Upper lobe of left lung (tissue), 6 donors: ENCODE measurements at regions not wholly inside any gene's neighbourhood (a gene's known extent, or its start where the extent isn't known, plus 50 kb on each side); places are given as distances from the start of the nearest gene placed in this dataset.
"Not testable (repeated sequence)": the region's sequence is repeated elsewhere in the genome, so short reads cannot be mapped to it uniquely, and the experiment has no call there.

Source experiments
- ATAC-seq, 2 donors: fragments of 200-7000 bp; cut with Tn5 transposase; one replicate each; pipeline ENCODE4 v1.9.1; 2022; ENCODE audit warnings: mild to moderate bottlenecking in 2 of 2, moderate library complexity in 2 of 2; ENCODE audit not compliant: low FRiP score in 2 of 2
- DNase-seq, 2 donors: peaks; one replicate each; pipeline ENCODE4 v3.0.0-alpha.2; 2019 to 2020
- H3K27ac ChIP-seq, 4 donors: fragments of 200-600 bp; sonication (generic); one replicate each; pipeline ENCODE4 v1.5.1; 2016 to 2019
- H3K27me3 ChIP-seq, 4 donors: fragments of 200-600 bp; sonication (generic); one replicate each; pipeline ENCODE4 v1.5.1; 2017 to 2019
- H3K36me3 ChIP-seq, 4 donors: fragments of 200-600 bp; sonication (generic); one replicate each; pipeline ENCODE4 v1.5.1; 2016 to 2019
- H3K4me1 ChIP-seq, 4 donors: fragments of 200-600 bp; sonication (generic); one replicate each; pipeline ENCODE4 v1.5.1; 2018 to 2019
- H3K4me3 ChIP-seq, 4 donors: fragments of 200-600 bp; sonication (generic); one replicate each; pipeline ENCODE4 v1.5.1; 2017 to 2019; ENCODE audit warnings: mild to moderate bottlenecking in 2 of 4, moderate library complexity in 1 of 4
- H3K9me3 ChIP-seq, 4 donors: fragments of 200-600 bp; sonication (generic); one replicate each; pipeline ENCODE4 v1.5.1; 2018 to 2019
- EP300 ChIP-seq, 4 donors: sonication (generic); formaldehyde crosslinking; IDR thresholded peaks; one replicate each; pipeline ENCODE4 v1.5.1; 2017; ENCODE audit warnings: antibody characterized with exemption in 4 of 4, control low read depth in 2 of 4
- POLR2A ChIP-seq, 4 donors: fragments of 450-650 bp; IDR thresholded peaks; one replicate each; pipeline ENCODE4 v1.5.1; 2016 to 2017; ENCODE audit warnings: antibody characterized with exemption in 4 of 4, mild to moderate bottlenecking in 2 of 4
- POLR2AphosphoS5 ChIP-seq, 2 donors: sonication (generic); formaldehyde crosslinking; IDR thresholded peaks; one replicate each; pipeline ENCODE4 v1.5.1; 2017; ENCODE audit warnings: antibody characterized with exemption in 2 of 2
- WGBS, 2 donors: methylation state at CpG; one replicate each; pipeline ENCODE4 v1.1.5; 2017 to 2018; 5-methylcytosine and 5-hydroxymethylcytosine counted together
- TF ChIP-seq, protein P1 (sequence below), 6 experiments: fragments of 450-650 bp in 4 of 6; fragments of 200-600 bp in 2 of 6; sonication (generic) in 2 of 6; IDR thresholded peaks; one replicate each; pipeline ENCODE4 v1.5.1; 2016 to 2019; ENCODE audit warnings: antibody characterized with exemption in 6 of 6
- donor health status: DM: no; HTN: no; CAD: no; lungs with moderate emphysema.
- donor health status: DM: no; HTN: yes; CAD: no; lungs with severe emphysema.

DNA sequence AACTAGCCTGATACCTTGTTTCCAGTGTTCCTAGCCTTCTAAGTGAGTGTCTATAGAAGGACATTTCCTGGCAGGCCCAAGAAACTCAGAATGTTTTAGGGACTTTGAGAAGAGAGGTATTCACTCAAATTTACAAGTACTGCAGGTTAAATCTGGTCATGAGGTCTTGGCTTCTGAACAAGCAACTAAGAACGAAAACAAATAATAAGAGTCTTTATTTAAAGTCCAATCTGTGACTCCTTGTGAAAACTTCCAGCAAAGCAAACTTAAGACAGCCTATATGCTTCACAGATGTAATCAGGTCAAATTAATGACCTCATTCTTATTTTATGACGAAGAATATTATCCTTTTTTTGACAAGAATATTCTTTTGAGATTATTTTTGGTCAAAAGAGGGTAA, 79.4 kb upstream of the PRSS16 start:
- no peak for ATAC-seq

GRCh38 chr6:27168586-27169443, 78.7 kb upstream of the PRSS16 start:
- ATAC-seq (no peak), DNase-seq (no peak)
- no peaks in the 10 kb centered on the region for H3K36me3 ChIP-seq
- 73 to 79% methylated on average over 5 of the region's 5 CpGs for WGBS, 2 donors
- H3K27ac ChIP-seq = no peak overlapping the region
- H3K9me3 ChIP-seq = no peaks in the 10 kb centered on the region
- peaks cover 0 to 3% (median 0%) of the 10 kb centered on the region in 4 donors for H3K4me1 ChIP-seq
- H3K27me3 ChIP-seq = no peaks in the 10 kb centered on the region
- no peak for TF ChIP-seq POLR2AphosphoS5 (IDR thresholded peaks at IDR 0.05)
- no peak for TF ChIP-seq EP300 (IDR thresholded peaks at IDR 0.05)
- TF ChIP-seq, protein P1, sequence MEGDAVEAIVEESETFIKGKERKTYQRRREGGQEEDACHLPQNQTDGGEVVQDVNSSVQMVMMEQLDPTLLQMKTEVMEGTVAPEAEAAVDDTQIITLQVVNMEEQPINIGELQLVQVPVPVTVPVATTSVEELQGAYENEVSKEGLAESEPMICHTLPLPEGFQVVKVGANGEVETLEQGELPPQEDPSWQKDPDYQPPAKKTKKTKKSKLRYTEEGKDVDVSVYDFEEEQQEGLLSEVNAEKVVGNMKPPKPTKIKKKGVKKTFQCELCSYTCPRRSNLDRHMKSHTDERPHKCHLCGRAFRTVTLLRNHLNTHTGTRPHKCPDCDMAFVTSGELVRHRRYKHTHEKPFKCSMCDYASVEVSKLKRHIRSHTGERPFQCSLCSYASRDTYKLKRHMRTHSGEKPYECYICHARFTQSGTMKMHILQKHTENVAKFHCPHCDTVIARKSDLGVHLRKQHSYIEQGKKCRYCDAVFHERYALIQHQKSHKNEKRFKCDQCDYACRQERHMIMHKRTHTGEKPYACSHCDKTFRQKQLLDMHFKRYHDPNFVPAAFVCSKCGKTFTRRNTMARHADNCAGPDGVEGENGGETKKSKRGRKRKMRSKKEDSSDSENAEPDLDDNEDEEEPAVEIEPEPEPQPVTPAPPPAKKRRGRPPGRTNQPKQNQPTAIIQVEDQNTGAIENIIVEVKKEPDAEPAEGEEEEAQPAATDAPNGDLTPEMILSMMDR (IDR thresholded peaks at IDR 0.05) = no peak
- no peak for TF ChIP-seq POLR2A (IDR thresholded peaks at IDR 0.05)
- no peak overlapping the region for H3K4me3 ChIP-seq

More for the DNA sequence above, 79.4 kb upstream of the PRSS16 start:
- H3K36me3 ChIP-seq = no peaks in the 10 kb centered on the region
- no peak for TF ChIP-seq EP300 (IDR thresholded peaks at IDR 0.05)
- no peak for TF ChIP-seq POLR2AphosphoS5 (IDR thresholded peaks at IDR 0.05)
- no peak for TF ChIP-seq POLR2A (IDR thresholded peaks at IDR 0.05)
- TF ChIP-seq, protein P1 (IDR thresholded peaks at IDR 0.05) = no peak
- H3K27me3 ChIP-seq = no peaks in the 10 kb centered on the region
- DNase-seq = no peak
- H3K9me3 ChIP-seq = no peaks in the 10 kb centered on the region
- H3K27ac ChIP-seq = peak overlapping the region in 1 of 4 donors; percentile 2
- peaks cover 0 to 3% (median 0%) of the 10 kb centered on the region in 4 donors for H3K4me1 ChIP-seq
- WGBS, 2 donors = 54 to 64% methylated on average over 2 of the region's 2 CpGs
- no peak overlapping the region for H3K4me3 ChIP-seq

DNA sequence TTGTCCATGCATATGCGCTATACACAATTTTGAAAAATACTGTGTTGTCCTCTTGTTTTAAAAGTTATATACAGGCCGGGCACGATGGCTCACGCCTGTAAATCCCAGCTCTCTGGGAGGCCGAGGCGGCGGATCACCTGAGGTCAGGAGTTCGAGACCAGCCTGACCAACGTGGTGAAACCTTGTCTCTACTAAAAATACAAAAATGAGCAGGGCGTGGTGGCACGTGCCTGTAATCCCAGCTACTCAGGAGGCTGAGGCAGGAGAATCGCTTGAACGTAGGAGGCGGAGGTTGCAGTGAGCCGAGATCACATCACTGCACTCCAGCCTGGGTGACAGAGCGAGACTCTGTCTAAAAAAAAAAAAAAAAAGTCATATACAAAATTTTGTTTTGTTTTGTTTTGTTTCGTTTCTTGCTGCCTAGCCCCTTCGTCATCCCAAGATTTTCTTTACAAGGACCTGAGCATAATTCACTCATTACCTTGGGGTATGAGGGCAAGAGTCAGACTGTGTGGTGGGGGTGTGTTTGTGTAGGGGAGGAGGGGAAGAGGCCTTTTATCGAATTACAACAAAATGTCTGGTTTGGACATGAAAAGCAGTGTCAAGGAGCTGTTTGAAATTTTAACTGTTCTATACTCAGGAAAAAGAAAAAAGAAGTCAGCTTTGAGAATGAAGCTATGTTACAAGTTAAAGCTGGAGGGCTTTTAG, 74.8 kb upstream of the PRSS16 start:
- not testable (repeated sequence) for H3K27me3 ChIP-seq, H3K27ac ChIP-seq, DNase-seq, H3K36me3 ChIP-seq, ATAC-seq, H3K4me3 ChIP-seq, H3K9me3 ChIP-seq
- 85 to 88% methylated on average over 19 of the region's 19 CpGs for WGBS, 2 donors
- H3K4me1 ChIP-seq = peaks cover 0 to 11% (median 8%) of the 10 kb centered on the region in 4 donors

DNA sequence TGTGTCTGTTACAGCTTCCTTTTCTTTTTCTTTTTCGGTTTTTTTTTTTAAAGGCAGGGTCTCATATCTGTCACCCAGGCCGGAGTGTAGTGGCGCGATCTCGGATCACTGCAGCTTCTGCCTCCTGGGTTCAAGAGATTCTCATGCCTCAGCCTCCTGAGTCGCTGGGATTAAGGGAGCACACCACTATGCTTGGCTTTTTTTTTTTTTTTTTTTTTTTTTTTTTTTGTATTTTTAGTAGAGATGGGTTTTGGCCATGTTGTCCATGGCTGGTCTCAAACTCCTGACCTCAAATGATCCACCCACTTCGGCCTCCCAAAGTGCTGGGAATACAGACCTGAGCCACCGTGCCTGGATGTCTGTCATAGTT, 74.3 kb upstream of the PRSS16 start:
- not testable (repeated sequence) for H3K27me3 ChIP-seq, H3K4me3 ChIP-seq, H3K9me3 ChIP-seq, H3K27ac ChIP-seq, H3K36me3 ChIP-seq, DNase-seq, ATAC-seq
- 86 to 87% methylated on average over 8 of the region's 8 CpGs for WGBS, 2 donors
- H3K4me1 ChIP-seq = peaks cover 0 to 12% (median 8%) of the 10 kb centered on the region in 4 donors

GRCh38 chr6:27174958-27175357, 72.5 kb upstream of the PRSS16 start:
- H3K36me3 ChIP-seq = no peaks in the 10 kb centered on the region

More at GRCh38 chr6:27174958-27175357, 72.5 kb upstream of the PRSS16 start:
- Histone ChIP-seq H3K27ac (no peak overlapping the region), H3K4me3 (no peak overlapping the region), H3K27me3 (no peaks in the 10 kb centered on the region), H3K4me1 (peaks cover 0 to 14% (median 8%) of the 10 kb centered on the region in 4 donors), H3K9me3 (no peaks in the 10 kb centered on the region)
- 59 to 74% methylated on average over 6 of the region's 6 CpGs for WGBS, 2 donors
- ATAC-seq (no peak), DNase-seq (no peak)
- TF ChIP-seq EP300 (IDR thresholded peaks at IDR 0.05) = no peak
- no peak for TF ChIP-seq POLR2AphosphoS5 (IDR thresholded peaks at IDR 0.05)
- TF ChIP-seq, protein P1 (IDR thresholded peaks at IDR 0.05) = no peak
- TF ChIP-seq POLR2A (IDR thresholded peaks at IDR 0.05) = no peak
